GM19328 (cell line): ENCODE measurements at regions not wholly inside any gene's neighbourhood (a gene's known extent, or its start where the extent isn't known, plus 50 kb on each side); places are given as distances from the start of the nearest gene placed in this dataset.

Source experiments
- ATAC-seq: cut with Tn5 transposase; IDR thresholded peaks from one replicate; pipeline ENCODE4 v1.9.1; 2021; ENCODE audit warnings: mild to moderate bottlenecking, moderate library complexity; ENCODE audit not compliant: unreplicated experiment

DNA sequence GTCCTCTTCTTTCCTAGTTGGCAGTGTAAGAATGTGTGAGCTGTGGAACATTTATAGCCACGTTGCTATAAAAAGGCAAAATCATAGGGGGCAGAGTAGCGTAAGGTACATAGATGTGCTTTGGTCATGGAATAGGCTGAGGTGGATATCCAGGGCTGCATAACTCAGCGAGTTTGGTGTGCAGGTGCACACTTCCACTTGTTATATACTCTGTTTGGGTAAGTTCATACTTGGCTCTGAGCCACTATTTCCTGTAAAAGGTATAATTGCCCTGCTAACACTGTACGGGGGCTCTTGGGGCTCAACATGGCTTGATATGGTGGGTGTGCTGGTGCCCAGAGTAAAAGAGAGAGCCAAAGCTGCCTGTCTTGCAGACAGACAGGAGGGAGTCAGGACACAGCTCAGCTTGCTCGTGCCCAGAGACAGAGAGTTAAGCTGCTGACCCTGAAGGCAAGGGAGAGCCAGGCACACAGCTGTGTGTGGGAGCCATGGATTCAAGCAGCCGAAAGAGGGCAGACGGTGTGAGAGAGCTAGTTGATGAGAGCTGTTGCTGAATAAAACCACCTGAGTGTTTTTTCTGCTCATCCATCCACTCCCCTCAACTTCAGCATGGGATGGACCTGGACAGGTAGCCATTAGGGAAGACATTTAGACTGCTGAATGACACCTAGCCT is 126.7 kb downstream of the DKK1 start:
- no peak for ATAC-seq

DNA sequence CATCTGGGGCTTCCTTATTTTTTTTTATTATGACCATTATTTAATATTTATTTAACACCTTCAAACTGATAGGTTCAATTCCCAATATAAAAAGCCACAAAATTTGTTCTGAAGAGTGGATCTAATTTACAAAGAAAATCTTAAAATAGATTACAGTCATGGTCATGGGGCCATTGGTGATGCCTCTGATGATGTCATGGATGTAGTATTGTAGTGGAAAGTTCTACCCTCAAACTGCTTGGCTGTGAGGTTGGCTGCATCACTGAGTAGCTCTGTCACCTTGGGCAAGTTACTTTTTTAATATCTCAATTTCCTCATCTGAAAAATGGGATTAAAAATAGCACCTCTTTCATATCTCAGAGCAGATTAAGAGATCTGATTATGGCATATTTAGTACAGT is 128.5 kb downstream of the DKK1 start:
- ATAC-seq, result no peak

GRCh38 chr10:52443419-52444388 is 129.6 kb downstream of the DKK1 start:
- ATAC-seq, result no peak

- ATAC-seq, result no peak
Observed at GRCh38 chr10:52446391-52446790, 132.3 kb downstream of the DKK1 start.

DNA sequence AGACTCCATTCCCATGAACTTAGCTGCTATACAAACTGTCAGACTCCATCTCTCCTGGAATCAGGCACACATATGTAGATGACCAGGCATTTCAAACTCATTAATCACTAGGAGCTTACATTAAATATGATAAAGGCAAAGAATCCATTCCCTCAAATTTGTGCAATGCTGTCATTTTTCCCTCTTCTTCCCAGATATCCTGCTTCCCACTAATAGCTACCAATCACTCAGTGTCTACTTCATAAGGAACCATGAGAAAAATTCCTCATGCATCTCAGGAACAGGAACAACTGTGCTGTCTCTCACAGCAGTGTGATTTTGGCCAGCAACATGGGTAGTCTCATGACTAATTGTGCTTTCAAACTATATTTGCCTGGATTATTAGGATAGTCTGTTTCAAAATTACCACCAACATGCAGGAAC is 133.9 kb downstream of the DKK1 start:
- ATAC-seq, result no peak

- ATAC-seq, result no peak
Observed at GRCh38 chr10:52450762-52451291, 136.7 kb downstream of the DKK1 start.

- ATAC-seq, result no peak
Observed at GRCh38 chr10:52451817-52452216, 137.7 kb downstream of the DKK1 start.

GRCh38 chr10:52452600-52453493 is 138.8 kb downstream of the DKK1 start:
- no peak for ATAC-seq

GRCh38 chr10:52453501-52453900 is 139.4 kb downstream of the DKK1 start:
- ATAC-seq, result no peak

DNA sequence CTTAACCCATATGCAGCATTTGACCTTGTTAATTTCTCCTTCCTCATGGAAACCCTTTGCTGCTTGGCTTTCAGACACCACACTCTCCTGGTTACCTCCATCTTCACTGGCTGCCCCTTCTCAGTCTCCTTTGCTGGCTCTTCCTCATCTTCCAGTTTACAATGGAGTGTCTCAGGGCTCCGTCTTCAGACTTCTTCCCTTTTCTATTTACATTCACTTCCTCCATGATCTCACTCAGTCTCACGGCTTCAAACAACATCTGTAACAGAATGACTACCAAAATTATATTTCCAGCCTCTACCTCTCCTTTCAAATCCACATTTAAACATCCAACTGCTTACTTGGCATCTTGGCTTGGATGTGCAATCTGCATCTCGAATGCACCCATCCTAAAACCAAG is 140.4 kb downstream of the DKK1 start:
- ATAC-seq, result no peak

DNA sequence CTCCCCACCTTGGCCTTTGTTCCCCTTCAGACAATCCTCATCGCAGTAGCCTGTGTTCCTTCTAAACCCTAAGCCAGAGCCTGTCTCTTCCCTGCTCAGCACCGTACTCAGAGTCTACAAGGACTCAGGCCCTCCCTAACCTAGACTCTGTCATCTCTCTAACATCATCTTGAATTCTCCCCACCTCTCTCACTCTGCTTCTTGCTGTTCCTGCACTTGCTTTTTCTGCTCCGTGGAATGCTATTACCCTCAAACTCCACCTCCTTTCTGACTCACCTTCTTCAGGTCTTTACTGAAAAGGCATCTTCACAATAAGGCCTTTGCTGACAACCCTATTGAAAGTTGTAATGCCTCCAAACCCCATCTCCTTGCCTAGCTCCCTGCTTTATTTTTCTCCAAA is 141.0 kb downstream of the DKK1 start:
- no peak for ATAC-seq

- ATAC-seq, result no peak
Observed at GRCh38 chr10:52459097-52459496, 145.0 kb downstream of the DKK1 start.

- no peak for ATAC-seq
Observed at GRCh38 chr10:52463826-52464225, 149.7 kb downstream of the DKK1 start.

GRCh38 chr10:52464368-52465124 is 150.5 kb downstream of the DKK1 start:
- ATAC-seq, result no peak

- ATAC-seq, result no peak
Observed at GRCh38 chr10:52465202-52465601, 151.1 kb downstream of the DKK1 start.

DNA sequence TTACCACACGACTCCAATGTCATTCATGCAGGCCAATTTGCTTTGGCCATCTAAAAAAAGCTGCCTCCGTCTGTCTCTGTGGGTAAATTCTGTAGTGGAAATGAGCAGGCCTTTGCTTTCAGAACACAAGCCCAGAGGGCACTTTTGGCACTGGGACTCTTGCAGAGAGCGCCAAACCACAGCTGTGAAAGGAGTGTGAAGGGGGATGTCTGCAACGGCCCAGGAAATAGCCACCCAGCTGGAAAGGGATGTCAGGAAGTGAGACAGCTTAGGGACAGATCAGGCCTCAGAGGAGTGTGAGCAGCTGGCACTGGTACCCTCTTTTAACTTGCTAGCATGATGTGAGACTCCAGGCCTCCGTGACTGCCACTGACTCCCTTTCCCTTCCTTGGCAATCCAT is 152.4 kb downstream of the DKK1 start:
- ATAC-seq, result no peak

DNA sequence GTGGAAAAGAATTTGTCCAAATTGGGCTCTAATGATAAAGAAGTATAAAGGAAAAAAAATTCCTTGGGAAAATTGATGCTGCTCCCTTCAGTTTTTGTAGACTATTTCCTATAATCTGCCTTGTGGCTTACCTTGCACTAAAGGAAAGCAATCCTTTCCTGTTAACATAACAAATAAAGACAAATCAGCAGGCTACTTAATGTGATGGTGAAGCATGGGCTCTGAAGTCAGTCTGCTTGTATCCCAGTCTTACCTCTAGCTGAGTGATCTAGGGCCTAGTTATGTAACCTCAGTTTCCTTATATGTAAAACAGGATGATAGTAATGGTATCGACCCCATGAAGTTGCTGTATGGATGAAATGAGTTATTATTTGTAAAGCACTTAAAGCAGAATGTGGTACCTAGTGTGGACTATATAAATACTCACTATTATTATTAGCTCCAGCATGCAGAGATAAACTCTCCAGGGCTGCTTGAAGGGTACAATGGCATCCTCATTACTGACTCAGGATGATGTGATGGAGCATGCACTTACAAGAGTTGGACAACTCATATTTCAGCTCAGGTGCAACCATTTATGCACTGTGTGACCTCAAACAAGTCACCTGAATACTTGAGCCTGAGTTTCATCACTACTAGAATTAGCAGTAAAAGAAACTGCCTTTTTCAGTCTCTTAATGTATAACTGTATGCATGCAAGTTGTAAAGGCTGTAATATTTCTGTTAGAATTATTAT is 156.1 kb downstream of the DKK1 start:
- ATAC-seq, result no peak

- no peak for ATAC-seq
Observed at GRCh38 chr10:52472406-52473146, 158.5 kb downstream of the DKK1 start.

- no peak for ATAC-seq
Observed at GRCh38 chr10:52474265-52474664, 160.2 kb downstream of the DKK1 start.
